ENCODE measurements at regions not wholly inside any gene's neighbourhood (a gene's known extent, or its start where the extent isn't known, plus 50 kb on each side); places are given as distances from the start of the nearest gene placed in this dataset.

DNA sequence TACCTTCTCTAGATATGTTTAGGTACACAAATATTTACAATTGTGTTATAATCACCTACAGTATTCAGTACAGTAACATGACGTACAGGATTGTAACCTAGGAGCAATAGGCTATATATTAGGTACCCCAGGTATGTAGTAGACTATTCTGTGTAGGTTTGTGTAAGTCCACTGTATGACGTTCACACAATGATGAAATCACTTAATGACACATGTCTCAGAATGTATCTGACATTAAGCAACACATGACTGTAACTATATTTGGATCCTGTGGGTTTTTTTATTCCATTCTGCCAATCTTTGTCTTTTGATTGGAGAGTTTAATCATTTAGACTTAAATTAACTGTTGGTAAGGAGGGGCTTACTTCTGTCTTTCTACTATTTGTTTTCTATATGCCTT is 52.1 kb downstream of the STYXL2 start:
- Histone ChIP-seq H3K4me1 (ENCODE audit: control insufficient read depth, insufficient read depth, low read length) (no peaks in the 10 kb centered on the region), H3K4me3 (ENCODE audit: low read length) (no peak overlapping the region), H3K27ac (ENCODE audit: low read length) (no peak overlapping the region), H3K9me3 (ENCODE audit: control insufficient read depth, low read length) (no peaks in the 10 kb centered on the region), H3K27me3 (ENCODE audit: control insufficient read depth, insufficient read depth) (no peaks in the 10 kb centered on the region)
- 50% methylated on average over 2 of the region's 2 CpGs for WGBS
- DNase-seq (no peak), ATAC-seq (no peak)
- intact Hi-C loops (cut with DNase I), result no loop called here

DNA sequence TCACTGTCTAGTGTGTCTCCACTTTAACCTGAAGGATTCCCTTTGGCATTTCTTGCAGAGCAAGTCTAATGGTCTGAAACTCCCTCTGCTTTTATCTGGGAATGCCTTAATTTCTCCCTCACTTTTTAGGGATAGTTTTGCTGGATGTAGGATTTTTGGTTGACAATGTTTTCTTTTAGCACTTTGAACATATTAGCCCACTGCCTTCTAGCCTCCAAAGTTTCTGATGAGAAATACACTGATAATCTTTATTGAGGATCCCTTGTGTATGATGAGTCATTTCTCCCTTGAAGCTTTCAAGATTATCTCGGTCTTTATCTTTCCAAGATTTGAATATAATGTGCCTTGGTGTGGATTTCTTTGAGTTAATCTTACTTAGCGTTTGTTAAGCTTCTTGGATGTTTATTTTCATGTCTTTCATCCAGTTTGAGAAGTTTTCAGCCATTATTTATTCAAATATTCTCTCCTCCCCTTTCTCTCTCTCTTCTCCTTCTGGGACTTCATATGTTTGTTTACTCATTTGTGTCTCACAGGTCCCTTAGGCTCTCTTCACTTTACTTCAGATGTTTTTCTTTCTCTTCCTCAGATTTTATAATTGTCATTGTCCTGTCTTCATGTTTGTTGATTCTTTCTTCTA is 53.1 kb downstream of the STYXL2 start:
- WGBS, result 59% methylated on average over 2 of the region's 2 CpGs
- no peaks in the 10 kb centered on the region for H3K9me3 ChIP-seq (ENCODE audit: control insufficient read depth, low read length)
- no peaks in the 10 kb centered on the region for H3K4me1 ChIP-seq (ENCODE audit: control insufficient read depth, insufficient read depth, low read length)
- no peak overlapping the region for H3K4me3 ChIP-seq (ENCODE audit: low read length)
- H3K27ac ChIP-seq (ENCODE audit: low read length), result no peak overlapping the region
- no peaks in the 10 kb centered on the region for H3K27me3 ChIP-seq (ENCODE audit: control insufficient read depth, insufficient read depth)
- intact Hi-C loops (cut with DNase I), result no loop called here
- DNase-seq (no peak), ATAC-seq (no peak)

DNA sequence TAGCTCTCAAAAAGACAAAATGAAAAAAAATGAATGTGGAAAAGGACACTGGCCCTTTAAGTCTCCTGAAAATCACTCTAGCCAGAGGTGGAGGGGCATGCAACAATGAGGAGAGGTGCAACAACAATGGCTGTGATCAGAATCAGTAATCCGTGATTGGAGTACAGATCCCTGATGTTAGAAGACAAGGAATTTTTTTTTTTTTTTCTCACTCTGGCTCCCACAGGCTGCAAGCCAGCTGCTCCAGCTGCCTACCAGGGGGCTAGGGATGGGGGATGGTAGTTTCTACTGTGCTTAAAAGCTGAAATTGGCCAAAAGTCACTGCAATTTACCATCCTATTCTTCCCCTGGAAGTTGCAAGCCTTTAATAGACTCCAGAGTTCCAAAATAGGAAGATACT is 54.5 kb downstream of the STYXL2 start:
- H3K27ac ChIP-seq (ENCODE audit: low read length), result no peak overlapping the region
- ATAC-seq, result no peak
- no peaks in the 10 kb centered on the region for H3K4me1 ChIP-seq (ENCODE audit: control insufficient read depth, insufficient read depth, low read length)
- no peak for DNase-seq
- no peak overlapping the region for H3K4me3 ChIP-seq (ENCODE audit: low read length)
- no peaks in the 10 kb centered on the region for H3K9me3 ChIP-seq (ENCODE audit: control insufficient read depth, low read length)
- no peaks in the 10 kb centered on the region for H3K27me3 ChIP-seq (ENCODE audit: control insufficient read depth, insufficient read depth)
- WGBS, result 27% methylated on average over 1 of the region's 1 CpG
- intact Hi-C loops (cut with DNase I), result no loop called here

DNA sequence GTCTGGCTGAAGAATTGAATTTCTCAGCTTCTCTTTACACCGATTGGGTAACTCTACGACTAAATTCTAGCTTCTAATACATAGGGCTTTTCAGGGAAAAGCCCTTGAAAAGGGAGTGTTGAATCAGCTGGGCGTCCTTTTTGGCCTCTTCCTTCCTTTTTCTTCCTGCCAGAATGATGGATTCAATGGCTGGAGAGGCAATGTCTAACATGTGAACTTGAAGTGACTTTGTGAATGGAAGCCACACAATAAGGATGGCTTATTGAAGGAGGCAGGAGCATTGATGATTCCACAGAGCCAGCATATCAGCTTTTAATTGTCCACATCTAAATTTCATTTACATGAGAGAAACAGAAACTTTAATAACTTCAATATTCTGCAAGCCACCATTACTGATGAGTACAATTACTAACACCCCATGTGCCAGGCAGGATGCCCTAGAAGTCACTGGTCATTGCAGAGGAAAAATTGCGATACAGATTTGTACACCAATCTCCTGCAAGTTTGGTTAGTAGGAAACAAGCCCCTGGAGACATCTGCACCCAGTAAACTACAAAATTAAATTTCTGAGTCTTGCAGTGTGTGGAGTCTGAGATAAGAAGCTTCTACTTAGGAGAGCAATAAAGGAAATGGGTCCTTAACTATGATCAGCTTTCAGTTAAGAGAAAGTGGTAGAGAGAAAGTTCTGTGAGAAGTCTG is 56.1 kb downstream of the STYXL2 start:
- intact Hi-C loops (cut with DNase I), result no loop called here

DNA sequence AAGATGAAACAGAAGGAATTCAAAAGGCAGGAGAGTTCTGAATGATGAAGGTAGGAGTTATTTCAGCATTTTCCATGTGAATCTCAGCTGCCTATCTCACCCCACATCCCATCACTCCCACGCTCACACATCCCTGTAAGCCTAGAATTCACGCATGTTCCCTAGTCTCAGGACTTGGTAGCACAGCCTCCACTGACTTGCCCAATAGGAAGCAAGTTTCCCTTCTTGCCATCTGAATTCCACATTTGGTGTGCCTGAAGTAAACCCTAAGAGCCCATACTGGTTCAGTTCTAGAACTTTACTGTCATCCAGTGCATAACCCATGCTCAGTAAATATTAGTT is 56.6 kb downstream of the STYXL2 start:
- no peak for DNase-seq
- WGBS, result 78% methylated on average over 2 of the region's 2 CpGs
- Histone ChIP-seq H3K27me3 (ENCODE audit: control insufficient read depth, insufficient read depth) (no peaks in the 10 kb centered on the region), H3K4me3 (ENCODE audit: low read length) (no peak overlapping the region), H3K4me1 (ENCODE audit: control insufficient read depth, insufficient read depth, low read length) (no peaks in the 10 kb centered on the region), H3K9me3 (ENCODE audit: control insufficient read depth, low read length) (no peaks in the 10 kb centered on the region), H3K27ac (ENCODE audit: low read length) (no peak overlapping the region)
- no peak for ATAC-seq
- intact Hi-C loops (cut with DNase I), result no loop called here

More for the DNA sequence above, 56.1 kb downstream of the STYXL2 start:
- Histone ChIP-seq H3K9me3 (ENCODE audit: control insufficient read depth, low read length) (no peaks in the 10 kb centered on the region), H3K4me3 (ENCODE audit: low read length) (no peak overlapping the region), H3K27ac (ENCODE audit: low read length) (no peak overlapping the region), H3K4me1 (ENCODE audit: control insufficient read depth, insufficient read depth, low read length) (no peaks in the 10 kb centered on the region), H3K27me3 (ENCODE audit: control insufficient read depth, insufficient read depth) (no peaks in the 10 kb centered on the region)
- ATAC-seq, result no peak
- no peak for DNase-seq
- 45% methylated on average over 4 of the region's 4 CpGs for WGBS

DNA sequence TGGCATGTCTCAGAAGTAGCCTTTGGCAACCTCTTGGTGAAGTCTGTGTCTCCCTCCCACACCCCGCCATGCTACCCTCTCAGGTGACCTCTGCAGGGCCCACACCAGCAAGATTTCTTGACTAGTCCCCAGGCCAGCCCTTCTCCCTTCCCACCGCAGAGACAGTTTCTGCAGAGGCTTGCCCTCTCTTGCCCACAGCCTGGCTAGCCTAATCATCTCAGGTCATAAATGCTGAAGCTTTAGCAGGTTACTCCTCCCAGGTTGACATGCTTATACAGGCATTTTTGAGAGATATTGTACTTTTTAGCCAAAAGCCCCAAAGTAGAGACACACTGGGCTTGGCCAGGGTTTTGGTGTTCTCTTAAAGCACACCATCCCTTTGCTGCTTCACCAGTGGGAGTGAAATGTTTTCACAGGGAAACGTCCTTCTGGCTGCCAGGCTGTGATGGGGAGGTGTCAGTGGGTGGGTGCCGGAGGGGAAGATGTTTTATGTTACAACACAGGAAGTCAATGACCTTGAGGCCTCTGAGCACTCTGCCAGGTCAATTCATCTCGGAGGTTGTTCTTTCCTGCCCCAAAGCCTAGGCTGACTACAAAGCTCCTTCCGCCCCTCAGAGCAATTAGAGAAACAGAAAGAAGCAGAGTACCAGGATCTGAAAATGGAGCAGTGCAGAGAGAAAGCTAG is 58.5 kb downstream of the STYXL2 start:
- H3K4me1 ChIP-seq (ENCODE audit: control insufficient read depth, insufficient read depth, low read length), result no peaks in the 10 kb centered on the region
- H3K4me3 ChIP-seq (ENCODE audit: low read length), result no peak overlapping the region
- no peak for ATAC-seq
- intact Hi-C loops (cut with DNase I), result no loop called here
- H3K27me3 ChIP-seq (ENCODE audit: control insufficient read depth, insufficient read depth), result no peaks in the 10 kb centered on the region
- no peaks in the 10 kb centered on the region for H3K9me3 ChIP-seq (ENCODE audit: control insufficient read depth, low read length)
- no peak overlapping the region for H3K27ac ChIP-seq (ENCODE audit: low read length)
- WGBS, result 60% methylated on average over 6 of the region's 6 CpGs
- DNase-seq, result no peak

DNA sequence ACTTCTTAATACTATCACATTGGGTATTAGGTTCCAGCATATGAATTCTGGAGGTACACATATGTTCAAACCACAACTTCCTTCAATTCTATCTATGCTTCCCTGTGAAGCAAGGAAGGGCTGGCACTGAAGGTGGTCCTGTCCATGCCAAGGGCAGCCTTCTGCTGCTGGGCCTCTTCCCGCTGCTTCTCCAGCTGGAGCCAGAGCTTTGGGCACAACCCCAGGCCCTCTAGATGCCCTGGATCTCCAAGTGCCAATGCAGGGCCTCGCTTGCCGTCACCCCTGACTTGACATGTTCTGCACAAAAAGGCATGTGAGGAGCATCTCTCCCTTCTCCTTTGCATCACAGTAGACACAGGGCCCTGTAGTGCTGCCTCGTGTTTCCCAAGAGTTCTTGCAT is 62.6 kb downstream of the STYXL2 start:
- Histone ChIP-seq H3K9me3 (ENCODE audit: control insufficient read depth, low read length) (no peaks in the 10 kb centered on the region), H3K27me3 (ENCODE audit: control insufficient read depth, insufficient read depth) (no peaks in the 10 kb centered on the region), H3K4me3 (ENCODE audit: low read length) (no peak overlapping the region), H3K4me1 (ENCODE audit: control insufficient read depth, insufficient read depth, low read length) (no peaks in the 10 kb centered on the region), H3K27ac (ENCODE audit: low read length) (no peak overlapping the region)
- DNase-seq, result no peak
- intact Hi-C loops (cut with DNase I), result no loop called here
- 91% methylated on average over 4 of the region's 4 CpGs for WGBS
- no peak for ATAC-seq

DNA sequence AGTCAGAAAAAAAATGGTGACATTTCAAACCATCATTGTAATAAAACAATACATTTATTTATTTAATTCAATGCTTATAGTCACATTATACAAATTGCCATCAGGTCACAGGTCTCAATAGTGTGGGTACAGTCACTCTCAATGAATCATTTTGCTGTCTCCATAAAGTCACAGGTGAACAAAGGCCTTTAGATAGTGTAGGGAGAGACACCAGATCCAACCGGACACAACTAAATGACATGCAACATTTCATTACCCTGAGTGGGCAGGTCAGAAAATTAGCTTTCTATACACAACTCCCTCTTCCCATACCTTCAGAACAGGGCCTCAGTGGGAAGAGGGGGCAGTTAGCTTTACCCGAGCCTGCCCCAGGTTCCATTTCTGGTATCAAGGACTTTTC is 63.2 kb downstream of the STYXL2 start:
- intact Hi-C loops (cut with DNase I), result no loop called here
- H3K4me3 ChIP-seq (ENCODE audit: low read length), result no peak overlapping the region
- H3K27me3 ChIP-seq (ENCODE audit: control insufficient read depth, insufficient read depth), result no peaks in the 10 kb centered on the region
- no peaks in the 10 kb centered on the region for H3K9me3 ChIP-seq (ENCODE audit: control insufficient read depth, low read length)
- DNase-seq (no peak), ATAC-seq (no peak)
- H3K4me1 ChIP-seq (ENCODE audit: control insufficient read depth, insufficient read depth, low read length), result no peaks in the 10 kb centered on the region
- H3K27ac ChIP-seq (ENCODE audit: low read length), result no peak overlapping the region
- 89% methylated on average over 2 of the region's 2 CpGs for WGBS

DNA sequence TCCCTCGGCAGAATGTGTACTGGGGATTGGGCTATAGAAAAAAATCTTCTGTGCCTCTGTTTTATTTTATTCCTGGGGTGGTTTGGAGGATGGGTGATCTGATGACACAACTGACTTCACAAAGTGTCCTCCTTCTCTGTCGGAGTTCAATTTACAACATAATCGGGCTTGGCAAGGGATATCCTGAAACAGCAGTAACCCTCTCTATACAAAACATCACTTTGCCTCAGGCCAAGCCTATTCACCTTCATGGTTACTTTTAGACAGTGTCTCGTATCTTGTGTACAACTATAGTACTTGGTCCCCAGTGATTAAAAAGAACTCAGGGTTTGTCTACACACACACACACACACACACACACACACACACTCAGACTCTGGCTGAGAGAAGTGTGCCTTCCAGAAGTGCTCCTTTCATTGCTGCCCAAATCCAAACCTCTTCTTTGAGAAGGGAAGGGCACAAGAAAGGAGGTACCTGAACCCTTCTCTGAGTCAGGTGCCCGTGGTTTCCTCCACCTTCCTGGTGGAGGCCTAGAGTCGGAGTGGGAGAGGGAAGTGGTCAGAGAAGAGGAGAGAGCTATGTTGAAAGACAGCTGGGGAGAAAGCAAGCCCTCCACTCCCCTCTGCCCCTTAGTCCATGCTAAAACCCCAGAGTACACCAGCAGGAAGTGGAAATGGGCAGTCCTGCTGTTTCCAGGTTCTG is 62.4 kb upstream of the POU2F1 start:
- Histone ChIP-seq H3K27ac (ENCODE audit: low read length) (no peak overlapping the region), H3K4me1 (ENCODE audit: control insufficient read depth, insufficient read depth, low read length) (no peaks in the 10 kb centered on the region), H3K27me3 (ENCODE audit: control insufficient read depth, insufficient read depth) (no peaks in the 10 kb centered on the region), H3K9me3 (ENCODE audit: control insufficient read depth, low read length) (no peaks in the 10 kb centered on the region), H3K4me3 (ENCODE audit: low read length) (no peak overlapping the region)
- WGBS, result 65% methylated on average over 6 of the region's 6 CpGs
- ATAC-seq, result no peak
- no peak for DNase-seq
- intact Hi-C loops (cut with DNase I), result no loop called here

DNA sequence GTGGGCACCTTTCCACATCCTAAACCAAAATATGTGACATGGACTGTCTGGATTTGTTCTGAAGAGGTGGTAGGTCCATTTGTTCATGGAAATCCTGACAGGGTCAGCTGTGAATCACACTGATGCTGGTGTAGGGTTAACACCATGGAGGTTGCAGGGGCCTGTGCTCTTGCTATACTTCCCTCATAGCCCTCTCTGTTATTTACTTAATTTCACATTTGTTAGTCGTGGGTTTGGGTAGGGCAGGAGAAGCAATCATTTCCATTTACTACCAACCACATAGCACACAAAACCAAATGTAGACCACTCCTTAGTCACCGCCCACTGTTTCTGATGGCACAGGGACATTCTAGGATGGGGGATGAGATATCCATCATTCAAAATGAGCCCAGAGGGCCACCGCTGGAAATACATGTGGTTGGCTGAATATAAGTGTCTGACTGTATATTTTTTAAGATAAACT is 61.8 kb upstream of the POU2F1 start:
- no peak for DNase-seq
- intact Hi-C loops (cut with DNase I), result no loop called here
- H3K27ac ChIP-seq (ENCODE audit: low read length), result no peak overlapping the region
- H3K27me3 ChIP-seq (ENCODE audit: control insufficient read depth, insufficient read depth), result no peaks in the 10 kb centered on the region
- no peak overlapping the region for H3K4me3 ChIP-seq (ENCODE audit: low read length)
- H3K4me1 ChIP-seq (ENCODE audit: control insufficient read depth, insufficient read depth, low read length), result no peaks in the 10 kb centered on the region
- no peak for ATAC-seq
- no peaks in the 10 kb centered on the region for H3K9me3 ChIP-seq (ENCODE audit: control insufficient read depth, low read length)
- 86% methylated on average over 3 of the region's 3 CpGs for whole genome bisulfite sequencing

DNA sequence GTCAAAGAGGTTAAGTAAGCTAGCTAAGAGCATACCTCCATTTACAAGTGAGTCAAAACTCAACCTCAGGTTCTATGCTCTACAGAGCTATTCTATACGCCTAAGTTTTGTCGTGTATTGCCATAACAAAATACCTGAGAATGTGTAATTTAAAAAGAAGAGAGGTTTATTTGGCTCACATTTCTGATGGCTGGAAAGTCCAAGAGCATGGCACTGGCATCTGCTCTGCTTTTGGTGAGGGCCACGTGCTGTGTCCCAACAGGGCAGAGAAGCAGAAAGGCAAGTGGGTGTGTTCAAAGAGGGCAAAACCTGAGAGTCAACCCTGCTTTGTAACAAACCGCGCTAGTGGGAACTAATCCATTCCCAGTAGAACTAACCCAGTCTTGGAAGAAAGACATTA is 60.9 kb upstream of the POU2F1 start:
- H3K27ac ChIP-seq (ENCODE audit: low read length), result no peak overlapping the region
- ATAC-seq (no peak), DNase-seq (no peak)
- 96% methylated on average over 5 of the region's 5 CpGs for WGBS
- H3K4me3 ChIP-seq (ENCODE audit: low read length), result no peak overlapping the region
- no peaks in the 10 kb centered on the region for H3K9me3 ChIP-seq (ENCODE audit: control insufficient read depth, low read length)
- H3K4me1 ChIP-seq (ENCODE audit: control insufficient read depth, insufficient read depth, low read length), result no peaks in the 10 kb centered on the region
- no peaks in the 10 kb centered on the region for H3K27me3 ChIP-seq (ENCODE audit: control insufficient read depth, insufficient read depth)
- intact Hi-C loops (cut with DNase I), result no loop called here
